OCI-LY7 (cell line): ENCODE measurements at regions not wholly inside any gene's neighbourhood (a gene's known extent, or its start where the extent isn't known, plus 50 kb on each side); places are given as distances from the start of the nearest gene placed in this dataset.

ENCODE experiments used
- CTCF ChIP-seq: fragments of 200-600 bp; sonication (generic); conservative IDR thresholded peaks from 2 replicates; pipeline ENCODE4 v1.5.1; 2014; ENCODE audit warnings: mild to moderate bottlenecking, antibody characterized with exemption, low read length, moderate library complexity, mixed read lengths
- EZH2phosphoT487 ChIP-seq: fragments of 200-600 bp; sonication (generic); IDR thresholded peaks from 2 replicates; pipeline ENCODE4 v1.6.1; 2018; ENCODE audit warnings: low read depth, borderline replicate concordance, mild to moderate bottlenecking, mixed run types, antibody characterized with exemption, low read length, moderate library complexity, mixed read lengths

GRCh38 chr4:86431543-86432116 lies 71.8 kb upstream of the MAPK10 start:
- TF ChIP-seq CTCF (no peak), EZH2phosphoT487 (no peak)
